ENCODE measurements at regions not wholly inside any gene's neighbourhood (a gene's known extent, or its start where the extent isn't known, plus 50 kb on each side); places are given as distances from the start of the nearest gene placed in this dataset.

GRCh38 chr3:28586325-28586724 lies 237.7 kb upstream of the AZI2 start:
- H3K9me2 ChIP-seq (replicated peaks; ENCODE audit: insufficient read depth, low read length): no peaks in the 10 kb centered on the region
- H3K4me3 ChIP-seq (ENCODE audit: insufficient read depth, low read length, poor library complexity, severe bottlenecking): no peak overlapping the region
- no peak overlapping the region for H2AFZ ChIP-seq (ENCODE audit: low read depth, low read length, severe bottlenecking)
- H3K27me3 ChIP-seq (ENCODE audit: low read length): no peaks in the 10 kb centered on the region
- H3K36me3 ChIP-seq (ENCODE audit: low read length): no peaks in the 10 kb centered on the region
- no peaks in the 10 kb centered on the region for H4K20me1 ChIP-seq (ENCODE audit: low read depth, low read length)
- no peaks in the 10 kb centered on the region for H3F3A ChIP-seq (ENCODE audit: insufficient read depth)
- no peak overlapping the region for H3K9ac ChIP-seq (ENCODE audit: low read length)
- H3K9me3 ChIP-seq (ENCODE audit: insufficient read depth, low read length): no peaks in the 10 kb centered on the region
- H3K27ac ChIP-seq (ENCODE audit: low read depth, low read length): no peak overlapping the region
- TF ChIP-seq, protein P1, sequence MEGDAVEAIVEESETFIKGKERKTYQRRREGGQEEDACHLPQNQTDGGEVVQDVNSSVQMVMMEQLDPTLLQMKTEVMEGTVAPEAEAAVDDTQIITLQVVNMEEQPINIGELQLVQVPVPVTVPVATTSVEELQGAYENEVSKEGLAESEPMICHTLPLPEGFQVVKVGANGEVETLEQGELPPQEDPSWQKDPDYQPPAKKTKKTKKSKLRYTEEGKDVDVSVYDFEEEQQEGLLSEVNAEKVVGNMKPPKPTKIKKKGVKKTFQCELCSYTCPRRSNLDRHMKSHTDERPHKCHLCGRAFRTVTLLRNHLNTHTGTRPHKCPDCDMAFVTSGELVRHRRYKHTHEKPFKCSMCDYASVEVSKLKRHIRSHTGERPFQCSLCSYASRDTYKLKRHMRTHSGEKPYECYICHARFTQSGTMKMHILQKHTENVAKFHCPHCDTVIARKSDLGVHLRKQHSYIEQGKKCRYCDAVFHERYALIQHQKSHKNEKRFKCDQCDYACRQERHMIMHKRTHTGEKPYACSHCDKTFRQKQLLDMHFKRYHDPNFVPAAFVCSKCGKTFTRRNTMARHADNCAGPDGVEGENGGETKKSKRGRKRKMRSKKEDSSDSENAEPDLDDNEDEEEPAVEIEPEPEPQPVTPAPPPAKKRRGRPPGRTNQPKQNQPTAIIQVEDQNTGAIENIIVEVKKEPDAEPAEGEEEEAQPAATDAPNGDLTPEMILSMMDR (IDR thresholded peaks at IDR 0.05; ENCODE audit: insufficient read depth, low read length, poor library complexity, severe bottlenecking): no peak
- no peak for TF ChIP-seq EZH2phosphoT487 (conservative IDR thresholded peaks at IDR 0.05; ENCODE audit: low read length)
- H3K4me2 ChIP-seq (ENCODE audit: low read depth, low read length, poor library complexity, severe bottlenecking): no peak overlapping the region
- H3K79me2 ChIP-seq (ENCODE audit: insufficient read depth, low read length): no peaks in the 10 kb centered on the region

GRCh38 chr3:28587723-28588122 lies 239.1 kb upstream of the AZI2 start:
- Histone ChIP-seq H3K4me3 (ENCODE audit: insufficient read depth, low read length, poor library complexity, severe bottlenecking) (no peak overlapping the region), H3K9me2 (replicated peaks; ENCODE audit: insufficient read depth, low read length) (no peaks in the 10 kb centered on the region), H2AFZ (ENCODE audit: low read depth, low read length, severe bottlenecking) (no peak overlapping the region), H3K4me2 (ENCODE audit: low read depth, low read length, poor library complexity, severe bottlenecking) (no peak overlapping the region), H3K9ac (ENCODE audit: low read length) (no peak overlapping the region), H3K27ac (ENCODE audit: low read depth, low read length) (no peak overlapping the region), H3K9me3 (ENCODE audit: insufficient read depth, low read length) (no peaks in the 10 kb centered on the region), H4K20me1 (ENCODE audit: low read depth, low read length) (no peaks in the 10 kb centered on the region), H3K36me3 (ENCODE audit: low read length) (no peaks in the 10 kb centered on the region), H3F3A (ENCODE audit: insufficient read depth) (no peaks in the 10 kb centered on the region), H3K27me3 (ENCODE audit: low read length) (no peaks in the 10 kb centered on the region), H3K79me2 (ENCODE audit: insufficient read depth, low read length) (no peaks in the 10 kb centered on the region)
- TF ChIP-seq, protein P1 (IDR thresholded peaks at IDR 0.05; ENCODE audit: insufficient read depth, low read length, poor library complexity, severe bottlenecking): no peak
- no peak for TF ChIP-seq EZH2phosphoT487 (conservative IDR thresholded peaks at IDR 0.05; ENCODE audit: low read length)

DNA sequence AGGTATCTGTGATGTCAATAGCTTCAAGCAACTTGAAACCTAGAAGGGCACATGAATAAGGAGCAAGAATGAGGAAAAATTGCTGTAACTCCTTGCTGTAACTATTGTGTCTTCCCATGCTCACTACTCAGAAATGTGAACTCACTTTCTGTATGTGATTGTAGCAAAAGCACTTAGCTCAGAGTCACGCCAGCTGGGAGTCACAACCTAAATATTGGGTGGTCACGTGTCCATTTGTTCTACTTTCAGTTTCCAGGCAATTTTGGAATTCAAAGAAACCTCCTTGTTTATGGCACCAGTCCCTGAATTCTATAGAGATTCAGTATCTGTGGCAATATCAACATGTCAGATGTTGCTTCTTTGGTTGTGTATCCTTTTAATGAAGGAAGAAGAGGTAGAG lies 241.6 kb upstream of the AZI2 start:
- Histone ChIP-seq H3K4me3 (ENCODE audit: insufficient read depth, low read length, poor library complexity, severe bottlenecking) (no peak overlapping the region), H3K36me3 (ENCODE audit: low read length) (no peaks in the 10 kb centered on the region), H3K27me3 (ENCODE audit: low read length) (no peaks in the 10 kb centered on the region), H3K4me2 (ENCODE audit: low read depth, low read length, poor library complexity, severe bottlenecking) (no peak overlapping the region), H3K27ac (ENCODE audit: low read depth, low read length) (no peak overlapping the region), H3F3A (ENCODE audit: insufficient read depth) (no peaks in the 10 kb centered on the region), H3K9me3 (ENCODE audit: insufficient read depth, low read length) (no peaks in the 10 kb centered on the region), H3K9ac (ENCODE audit: low read length) (no peak overlapping the region), H4K20me1 (ENCODE audit: low read depth, low read length) (no peaks in the 10 kb centered on the region), H3K9me2 (replicated peaks; ENCODE audit: insufficient read depth, low read length) (no peaks in the 10 kb centered on the region), H3K79me2 (ENCODE audit: insufficient read depth, low read length) (no peaks in the 10 kb centered on the region), H2AFZ (ENCODE audit: low read depth, low read length, severe bottlenecking) (no peak overlapping the region)
- no peak for TF ChIP-seq EZH2phosphoT487 (conservative IDR thresholded peaks at IDR 0.05; ENCODE audit: low read length)
- TF ChIP-seq, protein P1 (IDR thresholded peaks at IDR 0.05; ENCODE audit: insufficient read depth, low read length, poor library complexity, severe bottlenecking): no peak
